H4 (cell line): ENCODE measurements at regions not wholly inside any gene's neighbourhood (a gene's known extent, or its start where the extent isn't known, plus 50 kb on each side); places are given as distances from the start of the nearest gene placed in this dataset.
A peak's percentile ranks its signal among the peaks of the same experiment; 100 is the strongest.

Experiments used
- DNase-seq: peaks from one replicate; pipeline ENCODE4 v3.0.0-alpha.2; 2015; ENCODE audit warnings: low spot score

DNA sequence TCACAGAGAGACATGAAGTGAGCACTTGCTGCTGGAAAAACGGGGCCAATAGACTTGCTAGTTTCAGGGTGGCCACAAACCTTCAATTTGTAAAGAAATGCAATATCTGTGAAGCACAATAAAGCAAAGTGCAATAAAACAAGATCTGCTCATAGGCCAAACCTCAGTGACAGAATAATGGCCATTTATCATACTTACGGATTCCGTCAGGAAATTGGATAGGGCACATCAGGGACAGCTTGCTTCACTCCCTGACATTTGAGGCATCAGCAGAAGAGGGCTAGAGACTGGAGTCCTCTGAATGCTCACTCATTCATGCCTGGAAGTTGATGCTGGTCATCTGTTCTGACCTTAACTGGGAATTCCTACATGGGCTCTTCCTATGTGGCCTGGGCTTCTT lies 165.5 kb upstream of the OPRM1 start:
- no peak for DNase-seq

DNA sequence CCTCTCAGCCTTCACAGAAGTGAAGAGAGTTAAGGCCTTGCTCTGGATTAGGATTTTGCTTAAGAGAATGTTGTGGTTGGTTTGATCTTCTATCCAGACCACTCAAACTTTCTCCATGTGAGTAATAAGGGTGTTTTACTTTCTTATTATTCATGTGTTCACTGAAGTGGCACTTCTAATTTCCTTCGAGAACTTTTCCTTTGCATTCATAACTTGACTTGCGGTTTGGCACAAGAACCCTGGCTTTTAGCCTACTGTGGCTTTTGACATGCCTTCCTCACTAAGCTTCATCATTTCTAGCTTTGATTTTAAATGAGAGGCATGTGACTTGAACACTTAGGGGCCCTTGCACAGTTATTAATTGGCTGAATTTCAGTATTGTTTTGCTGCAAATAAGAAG lies 166.1 kb upstream of the OPRM1 start:
- DNase-seq: no peak

GRCh38 chr6:153862927-153863326 lies 176.1 kb upstream of the OPRM1 start:
- peak; percentile 6 for DNase-seq

- DNase-seq: no peak
Measured at GRCh38 chr6:153862139-153862538, 176.9 kb upstream of the OPRM1 start.

DNA sequence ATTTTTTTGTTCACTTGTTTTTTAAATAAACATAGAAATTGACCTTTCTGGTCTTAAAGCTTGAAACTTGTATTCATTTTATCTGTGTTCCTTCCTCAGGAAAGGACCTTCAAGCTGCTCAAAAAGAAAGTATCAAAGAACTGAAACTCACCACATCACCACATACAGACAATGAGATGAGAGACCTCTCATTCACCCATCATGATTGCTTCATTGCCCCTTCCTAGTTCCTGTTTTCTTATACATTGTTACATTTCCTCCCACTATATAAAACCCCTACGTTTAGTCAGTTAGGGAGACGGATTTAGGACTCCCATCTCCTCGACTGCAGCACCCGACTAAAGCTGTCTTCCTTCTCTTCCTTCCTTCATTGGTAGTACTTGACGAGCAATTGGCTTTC lies 180.5 kb upstream of the OPRM1 start:
- DNase-seq: no peak

GRCh38 chr6:153856929-153857376 lies 182.1 kb upstream of the OPRM1 start:
- DNase-seq: no peak

- no peak for DNase-seq
Measured at GRCh38 chr6:153852481-153852880, 186.6 kb upstream of the OPRM1 start.

- no peak for DNase-seq
Measured at GRCh38 chr6:153852034-153852433, 187.0 kb upstream of the OPRM1 start.

DNA sequence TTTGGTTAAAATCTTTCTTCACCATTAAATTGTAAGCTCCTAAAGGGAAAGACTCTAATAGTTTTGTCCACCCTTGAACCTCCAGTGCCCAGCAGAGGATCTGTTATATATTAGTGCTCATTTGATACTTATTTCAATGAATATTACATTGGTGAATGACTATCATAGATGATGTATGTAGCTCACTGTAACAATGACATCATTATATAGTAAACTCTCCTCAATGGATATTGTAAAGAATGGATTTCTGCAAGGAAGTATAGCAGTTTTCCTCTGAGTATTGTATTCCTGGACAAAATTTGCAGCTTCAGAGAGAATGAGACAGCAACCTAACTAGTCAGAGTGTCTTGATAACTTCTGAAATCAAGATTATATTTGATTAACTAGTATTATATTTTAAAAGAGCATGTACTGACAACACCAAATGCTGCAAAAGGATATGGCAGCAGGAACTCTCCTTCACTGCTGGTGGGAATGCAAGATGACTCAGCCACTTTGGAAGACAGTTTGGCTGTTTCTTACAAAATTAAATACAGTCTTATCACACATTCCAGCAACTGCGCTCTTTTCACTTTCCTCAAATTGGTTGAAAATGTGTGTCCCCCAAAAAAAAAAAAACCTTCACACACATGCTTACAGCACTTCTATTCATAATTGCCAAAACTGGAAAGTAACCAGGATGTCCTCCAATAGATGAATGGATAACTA lies 189.8 kb upstream of the OPRM1 start:
- no peak for DNase-seq

- DNase-seq: no peak
Measured at GRCh38 chr6:153843420-153843819, 195.6 kb upstream of the OPRM1 start.

DNA sequence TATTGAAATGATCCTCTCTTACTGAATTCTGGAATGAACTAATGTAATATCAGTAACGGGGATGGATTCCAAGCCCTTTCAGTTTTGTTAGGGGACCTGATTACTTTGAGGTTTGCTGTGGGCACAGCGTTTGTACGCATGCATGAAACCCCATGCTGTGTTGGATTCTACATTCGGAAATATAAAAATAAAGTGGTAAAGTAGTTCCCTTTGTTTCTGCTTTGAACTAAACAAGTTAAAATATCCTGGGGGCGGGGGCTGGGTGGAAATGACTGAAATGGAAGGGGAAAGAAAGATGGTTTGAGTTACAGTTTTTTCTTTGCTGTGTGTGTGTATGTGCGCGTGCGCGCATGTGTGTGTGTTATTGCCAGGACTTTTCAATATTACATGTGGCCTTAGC lies 196.5 kb upstream of the OPRM1 start:
- no peak for DNase-seq

DNA sequence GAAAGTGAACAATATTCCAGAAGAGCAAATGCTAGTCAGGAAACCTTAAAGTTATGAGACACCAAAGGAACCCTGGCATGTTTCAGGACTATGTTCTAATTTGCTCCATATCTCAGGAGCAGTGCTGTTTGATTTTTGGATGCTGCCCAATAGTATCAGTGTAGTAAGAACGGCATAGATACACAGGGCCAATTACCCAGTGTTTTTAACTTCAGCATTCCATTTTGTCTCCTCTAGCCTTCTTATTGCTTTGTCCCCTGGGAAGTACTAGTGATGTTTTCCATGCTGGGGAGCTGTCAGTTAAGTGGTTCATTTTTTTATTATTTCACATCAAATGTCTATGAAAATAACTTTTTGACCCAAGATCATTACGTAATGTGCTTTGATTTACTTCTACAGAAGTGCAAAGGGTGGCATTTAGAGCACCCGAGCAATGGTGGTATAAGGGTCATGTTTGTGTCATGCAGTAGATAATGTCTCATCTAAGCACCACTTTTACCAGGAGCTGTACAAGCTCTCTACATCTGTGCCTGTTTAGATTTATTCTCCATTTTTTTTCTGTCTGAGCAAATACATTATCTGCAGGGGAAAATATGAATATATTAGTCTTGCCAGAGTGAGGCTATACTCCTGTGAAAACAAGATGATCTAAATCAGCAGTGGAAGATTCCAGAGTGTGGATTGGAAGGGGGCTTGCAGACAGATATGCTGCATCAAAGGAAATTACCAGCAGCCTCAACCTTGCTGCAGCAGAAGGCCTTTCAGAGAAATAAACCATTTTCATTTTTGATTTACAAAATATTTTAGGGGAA lies 198.8 kb upstream of the OPRM1 start:
- DNase-seq: no peak

GRCh38 chr6:153832543-153832942 lies 206.5 kb upstream of the OPRM1 start:
- no peak for DNase-seq

DNA sequence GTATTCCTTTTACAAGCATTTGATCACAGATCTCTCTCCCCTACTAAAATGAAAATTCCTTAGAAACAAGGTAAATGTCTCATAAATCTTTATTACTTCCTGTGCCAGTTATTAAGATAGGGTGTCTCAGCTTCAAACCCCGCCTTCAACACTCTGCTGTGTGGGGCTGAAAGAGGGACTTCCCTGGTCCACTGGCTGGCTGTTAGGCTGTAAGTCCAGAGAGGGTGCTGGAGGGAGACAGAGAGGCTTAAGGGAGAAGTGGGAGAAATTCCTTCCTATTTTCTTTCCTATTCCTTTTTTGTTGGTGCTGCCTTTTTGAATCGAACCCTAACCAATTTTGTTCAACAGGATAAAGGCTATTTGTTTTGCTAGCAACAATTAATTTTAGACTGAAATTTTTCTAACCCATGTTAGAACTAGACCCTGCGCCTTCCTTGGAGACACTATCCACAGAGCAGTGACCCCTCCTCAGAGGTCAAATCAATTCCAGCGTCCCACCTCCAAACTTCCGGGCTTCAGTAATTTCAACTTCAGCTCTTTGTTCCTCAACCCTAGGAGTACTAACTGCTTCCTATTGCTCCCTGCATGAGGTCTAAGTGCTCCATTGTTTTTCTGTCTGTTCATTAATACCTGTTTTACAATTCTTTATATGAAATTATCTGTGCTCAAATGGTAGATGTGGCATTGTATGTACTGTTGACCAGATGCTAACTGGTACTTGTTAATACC lies 207.5 kb upstream of the OPRM1 start:
- DNase-seq: no peak

- DNase-seq: no peak
Measured at GRCh38 chr6:153817173-153817572, 221.9 kb upstream of the OPRM1 start.

- DNase-seq: no peak
Measured at GRCh38 chr6:153816366-153816765, 222.7 kb upstream of the OPRM1 start.

DNA sequence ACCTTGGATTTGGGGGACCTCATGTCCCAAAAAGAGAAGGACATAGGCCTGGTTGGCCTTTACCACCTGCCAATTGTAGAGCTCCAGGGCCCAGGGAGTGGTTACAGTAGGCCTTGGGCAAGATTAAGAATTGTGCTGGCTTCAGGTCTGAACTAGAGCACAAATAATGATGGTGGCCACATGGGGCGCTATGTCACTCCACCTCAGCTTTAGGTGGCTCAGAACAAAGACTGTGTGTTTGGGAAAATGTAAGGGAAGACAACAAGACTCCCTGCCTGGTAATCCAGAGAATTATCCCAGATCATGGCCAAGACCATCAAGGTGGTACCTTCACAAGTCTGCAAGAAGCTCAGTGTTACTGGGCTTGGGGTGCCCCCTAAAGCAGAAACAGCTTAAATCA lies 224.9 kb upstream of the OPRM1 start:
- DNase-seq: no peak

DNA sequence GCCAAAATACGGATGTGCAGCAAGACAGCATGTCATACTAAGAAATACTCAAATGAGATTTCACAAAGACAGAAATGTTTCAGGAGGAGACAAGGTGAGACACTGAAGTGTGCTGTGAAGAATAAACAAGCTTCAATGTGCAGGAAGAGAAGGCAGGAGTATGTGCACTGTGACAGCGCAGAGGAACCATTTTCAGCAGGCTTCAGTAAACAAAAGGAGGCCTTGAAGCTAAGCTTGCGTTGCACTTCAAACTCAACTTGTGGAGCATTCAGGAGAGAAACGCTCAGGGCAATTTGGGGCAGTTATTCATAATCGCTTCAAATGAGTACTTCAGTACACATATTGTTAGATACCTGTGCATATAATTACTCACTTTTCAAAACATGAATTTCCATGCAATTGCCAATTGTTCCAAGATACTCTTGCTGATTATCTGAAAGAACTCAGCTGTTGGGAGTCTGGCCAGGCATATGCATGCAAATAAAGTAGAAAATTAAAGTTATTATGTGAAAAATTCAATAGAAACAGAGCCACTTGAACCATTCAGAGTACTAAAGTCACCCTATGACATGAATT lies 234.2 kb upstream of the OPRM1 start:
- no peak for DNase-seq

- DNase-seq: no peak
Measured at GRCh38 chr6:153801917-153802316, 237.1 kb upstream of the OPRM1 start.

DNA sequence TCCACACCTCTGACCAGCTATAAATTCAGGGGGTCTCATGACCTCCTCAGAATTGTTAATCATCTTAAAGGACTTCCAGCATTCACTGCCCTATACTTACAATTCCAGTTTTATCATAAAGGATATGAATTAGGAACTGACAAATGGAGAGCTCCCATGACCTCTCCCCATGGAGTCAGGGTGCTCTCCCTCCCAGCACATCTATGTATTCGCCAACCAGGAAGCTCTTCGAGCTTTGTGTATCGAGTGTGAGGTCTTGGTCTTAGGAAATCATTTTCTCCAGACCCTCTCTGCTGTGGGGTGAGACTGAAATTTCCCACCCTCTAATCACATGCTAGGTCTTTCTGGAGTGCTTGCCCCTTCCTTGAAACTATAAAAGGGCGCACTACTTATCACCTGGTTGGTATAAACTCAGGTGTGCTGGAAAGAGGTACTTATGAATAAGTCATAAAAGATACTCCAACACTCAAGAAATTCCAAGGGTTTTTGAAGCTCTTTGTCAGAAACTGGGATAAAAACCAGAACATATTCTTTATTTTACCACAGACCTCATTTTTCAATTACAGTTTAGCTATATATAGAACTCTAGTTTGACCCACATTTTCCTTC lies 238.4 kb upstream of the OPRM1 start:
- DNase-seq: no peak

DNA sequence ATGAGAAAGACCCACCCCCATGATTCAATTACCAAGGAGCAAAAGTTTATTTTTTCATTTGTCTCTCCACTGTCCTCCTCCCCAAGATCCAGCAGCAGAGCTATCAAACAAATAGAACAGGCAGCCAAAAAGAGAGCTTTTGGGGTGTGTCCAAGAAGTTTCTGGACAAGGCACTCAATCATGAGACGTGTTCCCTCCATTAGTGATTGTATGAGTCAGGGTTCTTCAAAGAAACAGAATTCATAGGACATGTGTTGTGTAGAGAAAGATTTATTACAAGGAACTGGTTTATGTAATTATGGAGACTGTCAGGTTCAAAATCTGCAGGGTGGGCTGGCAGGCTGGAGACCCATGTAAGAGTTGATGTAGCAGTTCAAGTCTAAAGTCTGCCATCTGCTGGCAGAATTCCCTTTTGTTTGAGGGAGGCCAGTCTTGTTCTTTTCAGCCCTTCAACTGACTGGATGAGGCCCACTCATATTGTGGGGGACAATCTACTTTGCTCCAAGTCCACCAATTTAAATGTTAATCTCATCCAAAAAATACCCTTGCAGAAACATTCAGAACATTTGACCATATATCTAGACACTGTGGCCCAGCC lies 248.1 kb upstream of the OPRM1 start:
- no peak for DNase-seq
